ENCODE measurements at regions not wholly inside any gene's neighbourhood (a gene's known extent, or its start where the extent isn't known, plus 50 kb on each side); places are given as distances from the start of the nearest gene placed in this dataset.

DNA sequence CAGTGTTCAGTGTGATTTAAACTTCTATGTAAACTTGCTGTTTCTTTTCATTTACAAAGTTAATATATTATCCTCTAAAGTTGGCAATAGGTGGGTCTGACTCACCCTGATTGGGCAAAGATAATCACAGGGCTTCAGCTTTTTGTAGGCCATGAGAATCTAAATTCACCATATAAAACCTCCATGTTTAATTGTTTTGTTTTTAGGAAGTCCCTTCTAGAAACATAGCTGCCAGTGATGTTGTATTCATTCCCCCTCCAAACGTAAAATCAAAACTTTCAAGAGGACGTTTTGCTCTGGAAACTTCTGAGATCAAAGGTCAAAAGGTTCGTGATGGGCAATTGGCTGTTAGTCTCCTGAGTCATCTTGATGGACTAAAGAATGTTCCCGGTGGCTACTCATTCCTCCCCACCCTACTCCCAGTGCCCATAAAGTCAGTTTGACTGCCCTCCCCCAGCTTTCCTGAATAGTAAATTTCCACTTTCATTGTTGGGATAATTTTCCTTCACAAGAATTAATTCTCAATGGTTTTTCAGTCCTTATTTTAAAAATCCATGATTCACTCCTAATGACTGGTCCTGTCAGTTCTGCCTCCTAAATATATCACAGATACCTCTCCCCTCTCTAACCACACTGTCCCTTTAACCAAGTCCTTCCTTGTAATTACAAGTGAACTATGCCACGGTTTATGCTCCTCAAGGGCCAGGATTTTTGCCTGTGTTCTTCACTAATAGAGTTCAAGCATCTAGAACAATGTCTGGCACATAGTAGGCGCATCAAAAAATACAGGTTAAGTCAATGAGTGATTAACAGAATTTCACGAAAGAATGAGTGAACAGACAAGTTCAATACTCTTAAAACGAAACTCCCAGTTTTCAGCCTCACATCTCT lies 164.4 kb upstream of the VRK2 start:
- intact Hi-C loops (cut with DNase I): no loop called here
- no peak for DNase-seq

GRCh38 chr2:57882895-57883515 lies 163.6 kb upstream of the VRK2 start:
- intact Hi-C loops (cut with DNase I): no loop called here
- peak in 1 of 10 donors; percentile 40 for DNase-seq

DNA sequence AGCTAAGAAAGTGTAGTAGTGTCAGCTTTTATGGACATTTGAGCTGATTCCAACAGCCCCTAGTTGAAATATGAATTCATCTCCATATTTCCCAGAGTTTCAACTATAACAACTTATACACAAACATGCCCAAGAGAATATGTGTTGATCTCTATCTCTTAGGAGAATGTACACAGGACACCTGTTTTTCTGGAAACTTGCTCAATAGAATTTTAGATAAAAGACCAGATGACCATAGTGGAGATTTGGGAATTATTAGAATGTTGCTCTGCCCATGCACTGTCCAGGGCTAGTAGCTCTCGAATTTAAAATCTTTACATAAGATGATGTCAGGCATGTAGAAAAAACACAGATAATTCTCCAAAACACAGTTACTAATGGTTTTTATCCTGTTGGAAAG lies 162.3 kb upstream of the VRK2 start:
- intact Hi-C loops (cut with DNase I): no loop called here
- DNase-seq: no peak

DNA sequence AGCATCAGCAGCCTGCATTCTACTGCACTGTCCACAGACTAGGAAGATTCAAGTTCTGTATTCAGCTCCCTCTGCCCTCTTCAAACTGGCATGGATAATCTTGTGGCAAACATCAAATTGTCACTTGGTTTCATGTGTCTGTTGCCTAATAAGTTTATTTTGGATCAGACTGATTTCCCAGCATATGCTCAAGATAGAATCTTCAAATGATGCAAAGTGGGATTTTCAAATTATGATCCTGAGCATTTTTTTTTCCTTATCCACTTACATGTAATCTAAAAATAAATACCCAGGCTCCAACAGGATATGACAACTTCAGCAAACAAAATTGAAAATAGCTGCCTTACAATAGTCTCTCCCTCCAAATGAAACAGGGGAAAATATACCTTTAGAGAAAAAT lies 160.9 kb upstream of the VRK2 start:
- no peak for DNase-seq
- intact Hi-C loops (cut with DNase I): no loop called here

DNA sequence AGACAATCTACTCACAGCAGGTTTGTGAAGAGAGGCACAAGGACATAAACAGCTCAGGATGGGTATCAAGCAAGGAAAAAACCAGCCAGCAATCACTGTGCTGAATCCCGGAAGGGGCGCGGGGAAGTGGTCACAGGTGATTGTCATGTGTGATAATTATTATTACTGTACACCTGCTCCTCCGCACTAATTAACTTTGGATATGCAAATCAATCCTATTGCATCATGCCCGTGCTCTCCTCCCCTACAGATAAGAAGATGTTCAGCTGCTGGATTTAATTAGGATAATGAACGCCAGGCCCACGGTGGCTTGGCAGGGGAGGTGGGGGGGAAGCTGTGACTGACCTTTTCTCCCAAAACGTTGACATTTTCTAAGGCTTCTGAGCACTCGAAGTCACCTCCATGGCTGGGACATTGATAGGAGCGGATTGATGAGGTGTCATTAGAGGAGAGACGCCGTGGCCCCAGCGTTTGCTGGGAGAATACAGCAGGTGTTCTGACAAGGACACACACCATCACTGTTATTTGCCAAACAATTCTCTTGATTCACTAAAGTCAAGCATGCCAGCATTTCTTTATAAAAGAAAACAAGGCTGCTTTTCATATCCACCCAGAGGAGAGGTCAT lies 160.3 kb upstream of the VRK2 start:
- peak in 1 of 10 donors; percentile 47 for DNase-seq
- intact Hi-C loops (cut with DNase I): no loop called here

DNA sequence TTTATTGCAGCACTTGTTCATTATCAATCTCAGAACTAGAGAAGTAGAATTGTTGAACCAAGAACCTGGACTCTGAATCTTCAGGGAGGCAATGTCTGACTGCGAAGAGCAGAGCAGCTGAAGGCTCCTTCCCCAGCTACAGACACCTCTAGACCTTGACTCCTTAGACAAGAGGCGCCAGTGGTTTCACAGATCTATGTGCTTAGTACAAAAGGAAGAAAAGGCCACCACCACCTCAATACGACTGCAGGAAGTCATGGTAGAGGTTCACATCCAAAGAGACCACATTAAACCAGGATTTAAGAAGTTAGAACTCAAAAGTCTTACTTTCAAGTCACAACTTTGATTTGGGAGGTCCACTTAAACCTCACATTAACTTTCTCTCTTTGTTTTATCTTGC lies 158.1 kb upstream of the VRK2 start:
- DNase-seq: no peak
- intact Hi-C loops (cut with DNase I): no loop called here

DNA sequence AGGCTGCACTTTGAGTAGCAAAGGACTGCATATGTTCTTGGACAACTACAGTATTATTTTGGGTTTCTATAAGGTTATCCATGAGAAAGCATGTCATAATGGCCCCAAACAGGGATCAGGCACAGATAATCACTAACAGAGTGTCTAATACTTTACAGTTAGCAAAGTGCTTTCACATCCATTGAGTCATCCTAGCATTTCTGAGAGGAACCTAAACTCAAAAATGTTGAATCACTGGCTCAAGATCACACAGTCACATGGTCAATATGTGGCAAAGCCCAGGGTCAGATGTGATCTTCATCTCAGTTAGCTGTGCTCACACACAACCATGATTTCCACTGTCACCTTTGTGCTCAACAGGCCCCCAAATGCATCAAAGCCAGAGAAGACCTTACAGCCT lies 156.1 kb upstream of the VRK2 start:
- no peak for DNase-seq
- intact Hi-C loops (cut with DNase I): no loop called here

- no peak for DNase-seq
- intact Hi-C loops (cut with DNase I): no loop called here
These were observed 155.4 kb upstream of the VRK2 start for GRCh38 chr2:57891086-57891712.

GRCh38 chr2:57892920-57893319 lies 153.7 kb upstream of the VRK2 start:
- intact Hi-C loops (cut with DNase I): no loop called here
- no peak for DNase-seq

- intact Hi-C loops (cut with DNase I): no loop called here
- DNase-seq: no peak
These were observed 153.3 kb upstream of the VRK2 start for GRCh38 chr2:57893347-57893746.

- no peak for DNase-seq
- intact Hi-C loops (cut with DNase I): no loop called here
These were observed 152.8 kb upstream of the VRK2 start for GRCh38 chr2:57893786-57894185.

- intact Hi-C loops (cut with DNase I): no loop called here
- DNase-seq: no peak
These were observed 152.2 kb upstream of the VRK2 start for GRCh38 chr2:57894381-57894780.

DNA sequence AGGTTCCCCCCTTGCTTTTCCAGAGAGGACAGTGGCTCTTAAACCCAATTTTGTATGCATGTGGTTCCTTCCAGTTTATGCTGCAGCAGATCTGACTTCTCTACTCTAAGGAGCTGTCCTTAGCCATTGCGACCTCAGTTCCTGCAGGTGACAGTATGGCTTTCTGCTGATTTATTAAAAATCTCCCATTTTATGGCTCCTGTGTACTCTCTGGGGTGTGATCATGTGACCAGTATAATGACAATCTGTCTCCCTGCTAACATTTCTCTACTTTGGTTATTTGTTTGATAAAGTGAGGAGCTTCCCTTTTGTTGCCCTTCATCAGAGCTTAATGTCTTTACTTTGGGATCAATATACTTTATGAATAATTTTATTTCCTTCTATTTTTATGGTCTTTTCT lies 148.7 kb upstream of the VRK2 start:
- intact Hi-C loops (cut with DNase I): no loop called here
- DNase-seq: no peak

GRCh38 chr2:57899898-57900297 lies 146.7 kb upstream of the VRK2 start:
- intact Hi-C loops (cut with DNase I): loop anchor here (10.0 kb wide), 1 partner anchor 145 kb away; no protein-coding TSS in a partner anchor
- DNase-seq: no peak

DNA sequence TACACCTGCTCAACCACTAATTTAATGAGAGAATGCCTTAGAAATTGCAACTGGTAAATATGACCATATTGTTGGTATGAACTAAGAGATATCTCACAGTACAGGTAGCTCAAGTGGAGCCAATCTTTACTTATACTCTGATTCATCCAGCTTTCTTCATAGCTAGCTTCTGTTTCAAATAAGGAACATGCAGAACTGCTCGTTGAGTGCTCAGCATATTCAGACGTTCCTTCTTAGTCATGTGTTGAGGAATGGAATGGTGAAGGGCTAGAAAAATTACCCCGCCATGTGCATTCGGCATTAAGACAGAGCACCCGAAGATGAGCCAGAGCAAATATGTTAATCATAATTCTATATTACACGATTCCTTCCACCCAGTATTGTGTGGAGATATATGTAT lies 144.0 kb upstream of the VRK2 start:
- DNase-seq: no peak
- intact Hi-C loops (cut with DNase I): loop anchor here (10.0 kb wide), 1 partner anchor 148 kb away; no protein-coding TSS in a partner anchor

GRCh38 chr2:57906152-57906732 lies 140.4 kb upstream of the VRK2 start:
- DNase-seq: no peak
- intact Hi-C loops (cut with DNase I): loop anchor here (5.0 to 10.0 kb wide), 3 partner anchors 141 to 541 kb away; partner anchors contain the start of gene VRK2

- no peak for DNase-seq
- intact Hi-C loops (cut with DNase I): loop anchor here (5.0 to 10.0 kb wide), 3 partner anchors 140 to 540 kb away; partner anchors contain the start of gene VRK2
These were observed 139.2 kb upstream of the VRK2 start for GRCh38 chr2:57907411-57907810.

DNA sequence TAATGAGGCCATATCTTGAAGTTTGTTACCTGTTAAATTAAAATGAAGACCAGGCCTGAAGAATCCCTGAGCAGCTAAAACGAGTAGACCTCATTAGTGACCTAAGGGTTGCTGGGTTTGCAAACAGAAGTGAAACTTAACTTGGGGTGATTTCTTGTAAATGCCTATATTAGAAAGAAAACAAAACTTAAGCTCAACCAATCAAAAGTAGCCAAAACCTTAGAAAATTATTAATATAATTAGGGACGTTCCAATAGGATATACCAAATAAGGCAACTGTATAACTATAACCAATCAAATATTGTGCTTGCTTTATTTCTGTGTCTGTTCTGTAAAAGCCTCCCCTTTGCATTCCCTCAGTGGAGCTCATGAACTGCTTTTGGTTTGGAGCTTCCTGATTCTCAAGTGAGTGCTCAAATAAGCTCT lies 137.9 kb upstream of the VRK2 start:
- DNase-seq: no peak
- intact Hi-C loops (cut with DNase I): loop anchor here (5.0 to 10.0 kb wide), 3 partner anchors 139 to 539 kb away; partner anchors contain the start of gene VRK2

- DNase-seq: no peak
- intact Hi-C loops (cut with DNase I): no loop called here
These were observed 128.5 kb upstream of the VRK2 start for GRCh38 chr2:57918126-57918525.

DNA sequence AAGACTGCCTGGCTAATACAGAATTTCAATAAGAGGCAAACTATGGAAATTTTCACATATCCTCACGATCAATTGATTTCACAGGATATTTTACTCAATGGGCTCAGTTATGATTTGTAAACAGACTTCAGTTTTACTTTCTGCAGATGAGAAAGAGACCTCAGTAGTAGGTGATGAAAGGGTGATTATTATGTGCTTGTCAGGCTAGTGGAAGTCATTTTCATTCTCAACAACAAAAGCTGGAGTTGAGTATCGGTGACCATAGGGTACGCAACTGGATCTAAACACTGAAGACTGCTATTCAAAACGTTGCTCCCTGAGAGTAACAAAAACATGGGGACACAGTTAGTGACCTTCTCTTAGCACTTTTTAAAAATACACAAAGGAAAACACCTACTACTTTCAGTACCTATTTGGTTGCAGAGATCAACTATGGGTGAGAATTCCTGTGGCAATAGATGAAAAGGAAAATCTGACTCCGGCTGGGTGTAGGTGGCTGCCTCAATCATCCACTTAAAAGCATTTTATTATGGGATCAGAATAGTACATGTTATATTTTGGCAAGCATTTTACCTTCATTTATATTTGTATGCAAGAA lies 126.2 kb upstream of the VRK2 start:
- intact Hi-C loops (cut with DNase I): no loop called here
- DNase-seq: no peak

Measured in posterior cingulate gyrus (tissue), 11 donors.